Large intestine (tissue), 3 donors: ENCODE measurements at regions not wholly inside any gene's neighbourhood (a gene's known extent, or its start where the extent isn't known, plus 50 kb on each side); places are given as distances from the start of the nearest gene placed in this dataset.
"Not testable (repeated sequence)": the region's sequence is repeated elsewhere in the genome, so short reads cannot be mapped to it uniquely, and the experiment has no call there.

Source experiments
- DNase-seq, 2 donors: peaks; one replicate each; pipeline versions ENCODE4 v3.0.0 to v3.0.0-alpha.2; 2013
- H3K27ac ChIP-seq: one replicate; pipeline ENCODE4 v1.5.1; 2013; ENCODE audit warnings: low read length
- H3K27me3 ChIP-seq: 2 replicates; pipeline ENCODE4 v1.6.1; 2013; ENCODE audit warnings: low read length; ENCODE audit not compliant: control insufficient read depth, insufficient read depth
- H3K36me3 ChIP-seq: 2 replicates; pipeline ENCODE4 v1.6.1; 2013; ENCODE audit warnings: low read length; ENCODE audit not compliant: control insufficient read depth, insufficient read depth
- H3K4me1 ChIP-seq: one replicate; pipeline ENCODE4 v1.6.1; 2013; ENCODE audit warnings: low read length; ENCODE audit not compliant: control insufficient read depth, insufficient read depth
- H3K4me3 ChIP-seq: one replicate; pipeline ENCODE4 v1.5.1; 2013; ENCODE audit warnings: low read length
- H3K9me3 ChIP-seq: one replicate; pipeline ENCODE4 v1.6.1; 2013; ENCODE audit warnings: mild to moderate bottlenecking, low read depth, low read length, moderate library complexity; ENCODE audit not compliant: control insufficient read depth
- WGBS: methylation state at CpG from one replicate; pipeline ENCODE4 v1.1.5; 2013; ENCODE audit warnings: low lambda C conversion rate; ENCODE audit not compliant: insufficient coverage; 5-methylcytosine and 5-hydroxymethylcytosine counted together

- Histone ChIP-seq H3K27ac (no peak overlapping the region), H3K4me3 (no peak overlapping the region), H3K36me3 (no peaks in the 10 kb centered on the region), H3K9me3 (no peaks in the 10 kb centered on the region), H3K4me1 (peaks cover 11% of the 10 kb centered on the region), H3K27me3 (no peaks in the 10 kb centered on the region)
- no peak for DNase-seq
- 88% methylated on average over 1 of the region's 7 CpGs for WGBS
Measured at GRCh38 chr10:10054466-10054865, 963.2 kb upstream of the CELF2 start.

- H3K9me3 ChIP-seq, result no peaks in the 10 kb centered on the region
- peak in 1 of 2 donors; percentile 20 for DNase-seq
Measured at GRCh38 chr10:10055656-10056442, 961.8 kb upstream of the CELF2 start.

GRCh38 chr10:10056961-10057360, 960.7 kb upstream of the CELF2 start:
- WGBS, result 38% methylated on average over 1 of the region's 5 CpGs

More at GRCh38 chr10:10055656-10056442, 961.8 kb upstream of the CELF2 start:
- no peaks in the 10 kb centered on the region for H3K27me3 ChIP-seq
- no peaks in the 10 kb centered on the region for H3K36me3 ChIP-seq
- H3K27ac ChIP-seq, result peak overlapping the region; percentile 39
- H3K4me3 ChIP-seq, result no peak overlapping the region
- H3K4me1 ChIP-seq, result peaks cover 11% of the 10 kb centered on the region
- 62% methylated on average over 4 of the region's 4 CpGs for WGBS

GRCh38 chr10:10067644-10068043, 950.0 kb upstream of the CELF2 start:
- Histone ChIP-seq H3K4me3 (no peak overlapping the region), H3K4me1 (no peaks in the 10 kb centered on the region), H3K27me3 (no peaks in the 10 kb centered on the region), H3K36me3 (no peaks in the 10 kb centered on the region), H3K27ac (no peak overlapping the region), H3K9me3 (no peaks in the 10 kb centered on the region)
- DNase-seq, result no peak

More at GRCh38 chr10:10056961-10057360, 960.7 kb upstream of the CELF2 start:
- no peaks in the 10 kb centered on the region for H3K9me3 ChIP-seq
- no peak overlapping the region for H3K27ac ChIP-seq
- H3K4me1 ChIP-seq, result peaks cover 11% of the 10 kb centered on the region
- H3K36me3 ChIP-seq, result no peaks in the 10 kb centered on the region
- no peak overlapping the region for H3K4me3 ChIP-seq
- H3K27me3 ChIP-seq, result no peaks in the 10 kb centered on the region
- DNase-seq, result peak; percentile 25 to 40

- H3K9me3 ChIP-seq, H3K4me1 ChIP-seq, DNase-seq, H3K36me3 ChIP-seq, H3K27ac ChIP-seq, H3K27me3 ChIP-seq, H3K4me3 ChIP-seq: not testable (repeated sequence)
- no CpG with 5 or more reads among the region's 9 CpGs for WGBS
Measured at GRCh38 chr10:10074847-10075246, 942.8 kb upstream of the CELF2 start.

GRCh38 chr10:10078446-10078845, 939.2 kb upstream of the CELF2 start:
- H3K4me3 ChIP-seq, result no peak overlapping the region
- DNase-seq, result no peak
- no peak overlapping the region for H3K27ac ChIP-seq
- WGBS, result no CpG with 5 or more reads among the region's 4 CpGs
- H3K36me3 ChIP-seq, result no peaks in the 10 kb centered on the region
- H3K27me3 ChIP-seq, result no peaks in the 10 kb centered on the region
- H3K9me3 ChIP-seq, result no peaks in the 10 kb centered on the region
- H3K4me1 ChIP-seq, result no peaks in the 10 kb centered on the region

- DNase-seq, result no peak
- Histone ChIP-seq H3K9me3 (no peaks in the 10 kb centered on the region), H3K27me3 (no peaks in the 10 kb centered on the region), H3K27ac (no peak overlapping the region), H3K4me1 (no peaks in the 10 kb centered on the region), H3K36me3 (no peaks in the 10 kb centered on the region), H3K4me3 (no peak overlapping the region)
- WGBS, result no CpG with 5 or more reads among the region's 6 CpGs
Measured at GRCh38 chr10:10092581-10092980, 925.1 kb upstream of the CELF2 start.

- Histone ChIP-seq H3K9me3 (no peaks in the 10 kb centered on the region), H3K36me3 (no peaks in the 10 kb centered on the region), H3K4me3 (no peak overlapping the region), H3K27ac (no peak overlapping the region), H3K27me3 (no peaks in the 10 kb centered on the region), H3K4me1 (no peaks in the 10 kb centered on the region)
- no peak for DNase-seq
- no CpG with 5 or more reads among the region's 3 CpGs for WGBS
Measured at GRCh38 chr10:10093021-10093420, 924.7 kb upstream of the CELF2 start.

- DNase-seq, result no peak
- Histone ChIP-seq H3K27ac (no peak overlapping the region), H3K36me3 (no peaks in the 10 kb centered on the region), H3K27me3 (no peaks in the 10 kb centered on the region), H3K4me3 (no peak overlapping the region), H3K4me1 (no peaks in the 10 kb centered on the region), H3K9me3 (no peaks in the 10 kb centered on the region)
- 71% methylated on average over 2 of the region's 5 CpGs for WGBS
Measured at GRCh38 chr10:10094691-10095090, 923.0 kb upstream of the CELF2 start.

GRCh38 chr10:10096296-10096695, 921.4 kb upstream of the CELF2 start:
- Histone ChIP-seq H3K4me3 (no peak overlapping the region), H3K27me3 (no peaks in the 10 kb centered on the region), H3K36me3 (no peaks in the 10 kb centered on the region), H3K4me1 (no peaks in the 10 kb centered on the region), H3K27ac (no peak overlapping the region), H3K9me3 (no peaks in the 10 kb centered on the region)
- DNase-seq, result no peak

GRCh38 chr10:10096898-10097297, 920.8 kb upstream of the CELF2 start:
- Histone ChIP-seq H3K4me3 (no peak overlapping the region), H3K27me3 (no peaks in the 10 kb centered on the region), H3K4me1 (no peaks in the 10 kb centered on the region), H3K36me3 (no peaks in the 10 kb centered on the region), H3K27ac (no peak overlapping the region), H3K9me3 (no peaks in the 10 kb centered on the region)
- DNase-seq, result no peak
- WGBS, result no CpG with 5 or more reads among the region's 3 CpGs
